GM21447 (cell line): ENCODE measurements at regions not wholly inside any gene's neighbourhood (a gene's known extent, or its start where the extent isn't known, plus 50 kb on each side); places are given as distances from the start of the nearest gene placed in this dataset.

Experiments
- ATAC-seq: cut with Tn5 transposase; IDR thresholded peaks from one replicate; pipeline ENCODE4 v1.9.1; 2021; ENCODE audit not compliant: unreplicated experiment

DNA sequence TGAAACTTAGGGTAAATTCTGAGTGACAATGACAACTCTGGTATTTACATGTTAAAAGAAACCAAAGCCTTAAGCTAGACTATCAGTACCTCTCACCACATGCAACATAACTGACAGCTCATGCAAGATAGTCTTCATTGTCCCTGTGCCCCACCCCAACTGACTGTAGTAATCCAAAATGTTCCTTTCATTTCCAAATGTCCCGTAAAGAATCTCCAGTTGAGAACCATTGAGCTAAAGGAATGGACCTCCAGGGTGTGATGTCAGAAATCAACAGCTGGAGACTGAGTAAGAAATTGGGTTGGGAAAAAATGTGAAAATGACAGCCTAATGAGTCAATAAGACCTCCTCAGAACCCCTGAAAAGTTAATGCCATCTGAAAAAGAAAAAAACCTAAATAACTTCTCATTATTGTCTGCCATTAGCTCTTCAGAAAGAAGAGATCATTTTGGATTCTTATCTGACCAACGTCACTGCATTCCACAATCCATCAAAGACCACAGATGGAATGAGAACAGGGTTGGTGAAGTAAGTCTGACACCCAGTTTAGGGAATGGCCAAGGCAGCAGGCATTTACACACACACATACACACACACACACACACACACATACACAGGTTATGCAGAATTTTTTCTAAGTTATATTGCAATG lies 51.7 kb upstream of the ACVR2A start:
- no peak for ATAC-seq

DNA sequence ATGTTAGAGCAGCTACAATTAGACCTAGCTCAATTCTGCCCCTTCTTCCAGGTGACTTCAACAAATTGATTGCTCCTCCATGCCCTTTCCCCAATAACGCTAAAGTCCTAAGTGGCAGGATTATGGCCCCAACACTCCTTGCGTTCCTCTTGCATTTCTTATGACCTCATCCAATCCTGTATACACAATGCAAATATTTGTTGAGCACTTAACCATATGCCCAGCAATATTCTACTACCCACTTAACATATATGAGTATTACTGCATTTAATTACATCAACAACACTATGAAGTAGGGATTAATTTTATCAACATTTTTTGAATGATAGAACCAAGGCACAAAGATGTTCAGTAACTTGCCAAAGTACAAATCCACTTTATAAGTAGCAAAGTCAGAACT lies 54.2 kb upstream of the ACVR2A start:
- ATAC-seq: no peak

DNA sequence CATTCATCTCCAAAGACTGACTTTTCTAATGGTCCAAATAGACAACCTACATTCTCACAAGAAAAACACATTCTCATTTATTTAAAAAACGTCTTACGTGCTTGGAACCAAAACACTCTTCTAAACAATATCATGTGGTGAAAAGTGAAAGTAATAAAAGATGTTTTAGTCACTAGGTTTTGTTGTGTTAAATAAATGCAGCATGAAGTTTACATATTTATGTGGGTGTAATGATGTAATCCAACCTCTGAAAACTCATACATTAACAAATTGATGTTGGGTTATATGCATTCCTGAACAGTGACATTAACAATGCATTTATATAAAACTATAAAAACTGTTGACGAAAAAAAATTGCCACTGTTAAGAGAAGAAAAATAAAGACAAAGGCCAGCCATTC lies 55.1 kb upstream of the ACVR2A start:
- no peak for ATAC-seq

DNA sequence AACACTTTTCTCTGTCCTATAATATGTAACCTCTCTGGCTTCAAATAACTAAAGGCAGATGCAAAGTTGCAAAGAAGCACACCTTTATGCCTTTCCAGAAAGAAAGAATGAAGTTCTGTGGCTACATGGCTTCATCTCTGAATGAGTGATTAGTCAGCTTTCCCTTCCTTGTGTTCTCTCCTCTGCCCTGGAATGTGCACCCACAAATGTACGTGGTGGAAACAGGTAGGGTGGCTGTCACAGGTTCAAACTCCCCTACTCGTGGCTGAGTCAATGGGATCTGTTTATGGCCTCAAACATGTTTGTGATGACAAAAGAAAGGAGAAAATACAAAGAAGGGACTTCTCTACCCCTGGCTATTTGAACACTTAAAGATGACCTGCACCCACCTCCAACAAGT lies 55.5 kb upstream of the ACVR2A start:
- no peak for ATAC-seq

DNA sequence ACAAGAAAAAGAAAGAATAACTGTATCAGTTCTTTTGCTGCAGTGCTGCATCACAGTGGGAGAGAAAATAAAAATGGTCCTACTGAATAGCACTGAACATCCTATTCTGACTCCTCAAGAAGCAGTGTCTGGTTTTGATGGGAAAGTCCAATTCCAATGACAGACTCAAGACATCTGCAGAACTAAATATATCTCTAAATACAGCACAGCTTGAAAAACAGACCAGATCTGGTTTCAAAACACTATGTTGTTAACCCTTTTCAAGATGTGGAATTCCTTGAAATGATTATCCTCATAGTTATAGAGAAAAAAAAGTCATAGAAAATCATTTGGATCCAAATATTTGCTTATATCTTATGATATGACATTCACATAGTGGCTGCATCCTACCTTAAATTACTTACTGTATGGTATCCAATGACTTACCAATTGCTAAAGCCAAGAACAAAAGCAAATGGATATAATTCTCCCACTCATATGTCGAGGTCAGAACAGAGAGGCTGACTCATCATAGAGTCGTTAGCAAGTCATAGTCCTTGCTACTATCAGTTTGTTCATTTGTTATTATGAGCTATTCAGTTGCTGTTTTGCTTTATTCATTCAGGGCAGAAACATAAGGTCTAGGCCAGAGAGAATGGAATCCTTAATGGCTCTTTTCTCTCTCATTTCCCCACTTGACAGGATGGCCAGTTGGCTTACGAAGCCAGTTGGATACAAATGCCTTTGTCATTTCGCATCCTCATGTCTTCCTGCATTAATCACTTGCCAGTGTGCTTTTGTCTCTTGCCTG lies 62.5 kb upstream of the ACVR2A start:
- no peak for ATAC-seq

DNA sequence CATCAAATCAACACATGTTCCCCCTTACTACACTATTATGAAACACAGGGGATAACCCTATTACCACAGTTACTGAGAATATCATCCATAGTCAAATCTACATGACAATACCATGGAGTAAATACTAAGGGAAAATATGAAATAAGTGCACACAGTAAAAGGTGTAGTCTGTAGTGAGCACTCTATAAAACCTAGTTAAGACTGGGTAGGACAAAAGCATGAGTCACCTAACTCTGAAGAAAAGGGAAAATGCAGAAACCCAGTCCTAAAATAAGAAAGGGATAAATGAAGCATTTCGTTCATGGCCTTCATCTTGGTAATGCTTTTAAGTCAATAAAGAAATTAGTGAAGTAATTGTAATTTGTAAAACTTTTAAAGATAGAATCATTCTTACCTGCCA lies 65.4 kb upstream of the ACVR2A start:
- ATAC-seq: no peak

DNA sequence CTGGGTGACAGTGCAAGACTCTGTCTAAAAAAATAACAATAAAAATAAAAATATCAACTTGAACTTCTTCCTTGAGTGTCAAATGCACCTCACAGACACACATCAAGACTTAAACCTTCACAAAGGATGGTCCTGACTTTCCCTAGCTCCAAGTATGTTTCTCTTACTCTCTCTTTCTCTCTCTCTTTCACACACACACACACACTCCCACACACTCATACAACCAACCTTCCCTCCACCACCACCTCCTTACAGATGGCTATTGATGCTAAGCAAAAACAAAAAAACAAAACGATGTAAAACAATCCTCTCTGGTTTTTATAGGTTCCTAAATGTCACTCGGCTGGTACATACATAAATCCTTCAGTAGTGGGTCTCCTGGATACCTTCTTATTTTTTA lies 67.4 kb upstream of the ACVR2A start:
- no peak for ATAC-seq

DNA sequence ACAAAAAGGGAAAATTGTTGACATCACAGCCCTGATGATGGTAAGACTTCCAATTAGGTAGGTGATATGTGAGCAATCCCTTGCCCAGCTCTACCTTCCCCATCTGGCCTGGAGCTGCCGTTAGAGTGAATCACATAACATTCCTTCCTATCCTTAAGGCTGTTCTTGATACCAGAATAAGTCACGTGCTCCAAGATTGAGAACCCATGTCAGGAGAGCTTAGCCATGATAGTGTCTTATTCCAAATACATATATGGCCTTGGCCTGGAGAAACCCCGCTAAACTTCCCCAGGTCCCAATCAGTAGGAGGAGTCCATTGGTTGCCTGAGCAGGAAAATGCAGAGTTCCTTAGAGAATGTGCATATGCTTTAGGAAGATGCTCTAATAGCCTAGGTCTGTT lies 70.0 kb upstream of the ACVR2A start:
- no peak for ATAC-seq

DNA sequence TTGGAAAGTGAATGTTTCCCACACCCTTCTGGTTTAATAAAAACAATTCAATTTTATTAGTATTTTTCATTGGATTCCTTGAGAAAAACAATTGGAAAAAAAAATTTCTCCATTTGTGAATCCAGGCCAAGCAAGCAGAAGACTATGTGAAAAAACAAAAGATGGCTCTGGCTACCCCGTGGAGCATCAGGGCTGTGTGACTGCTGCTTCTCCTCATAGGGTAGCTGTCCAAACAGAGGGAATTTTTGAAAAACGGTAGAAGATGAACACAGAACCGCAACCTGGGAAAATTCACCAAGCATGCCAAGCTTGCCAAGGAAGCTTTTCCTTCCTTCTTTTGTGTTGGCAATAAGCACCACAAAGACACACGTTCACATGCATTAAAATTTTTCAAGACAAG lies 71.3 kb upstream of the ACVR2A start:
- no peak for ATAC-seq

DNA sequence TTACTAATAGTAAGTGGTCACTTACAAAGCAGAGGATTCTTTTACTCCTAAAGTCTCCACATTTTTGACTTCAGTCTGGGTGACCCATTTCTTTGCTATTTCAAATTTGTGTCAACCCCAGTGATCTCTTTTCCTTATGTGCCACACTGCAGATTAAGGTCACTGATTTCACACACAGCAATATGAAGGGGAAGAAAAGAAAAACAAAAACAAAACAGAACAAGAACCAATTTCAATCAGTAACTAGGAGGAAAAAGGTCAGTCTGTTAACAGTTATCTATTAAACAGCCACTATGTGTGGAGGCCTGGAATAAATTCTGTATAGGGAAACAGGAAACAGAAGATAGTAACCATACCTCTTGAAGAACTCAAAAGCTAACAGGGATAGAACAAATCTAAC lies 72.0 kb upstream of the ACVR2A start:
- ATAC-seq: no peak

DNA sequence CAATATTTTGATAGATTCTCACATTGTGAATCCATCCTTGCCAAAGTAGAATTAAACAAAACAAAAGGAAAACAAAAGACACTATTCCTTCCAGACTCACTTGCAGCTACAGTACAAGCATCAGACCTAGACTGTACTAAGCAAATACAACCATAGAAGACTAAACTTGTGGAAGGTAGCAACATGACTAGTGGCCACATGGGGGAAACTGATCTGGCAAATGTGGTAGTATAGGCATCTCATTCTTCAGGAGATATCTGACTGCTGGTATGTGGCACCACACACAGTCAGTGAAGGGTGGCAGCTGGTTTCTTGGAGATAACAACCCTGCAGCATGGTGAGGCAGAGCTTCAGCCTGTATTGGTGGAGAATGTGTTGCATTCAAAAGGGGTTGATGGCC lies 81.0 kb upstream of the ACVR2A start:
- no peak for ATAC-seq

DNA sequence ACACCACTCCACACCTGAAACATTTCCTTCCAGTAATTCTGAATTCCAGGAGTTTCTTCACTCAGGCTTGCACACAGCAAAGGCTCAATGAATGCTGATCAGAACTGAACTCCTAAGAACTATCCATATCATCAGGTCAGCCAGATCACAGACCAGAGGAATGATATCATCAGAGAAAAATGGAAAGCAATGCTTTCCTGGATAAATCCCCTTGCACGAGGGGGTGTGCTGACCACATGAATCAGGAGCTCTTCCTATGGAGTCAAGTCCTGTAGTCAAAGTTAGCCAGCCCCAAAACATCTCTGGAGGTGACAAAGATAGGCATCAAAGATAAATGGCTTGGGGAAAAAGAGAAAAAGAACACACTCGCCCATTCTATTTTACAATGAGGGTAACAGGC lies 83.8 kb upstream of the ACVR2A start:
- ATAC-seq: no peak

DNA sequence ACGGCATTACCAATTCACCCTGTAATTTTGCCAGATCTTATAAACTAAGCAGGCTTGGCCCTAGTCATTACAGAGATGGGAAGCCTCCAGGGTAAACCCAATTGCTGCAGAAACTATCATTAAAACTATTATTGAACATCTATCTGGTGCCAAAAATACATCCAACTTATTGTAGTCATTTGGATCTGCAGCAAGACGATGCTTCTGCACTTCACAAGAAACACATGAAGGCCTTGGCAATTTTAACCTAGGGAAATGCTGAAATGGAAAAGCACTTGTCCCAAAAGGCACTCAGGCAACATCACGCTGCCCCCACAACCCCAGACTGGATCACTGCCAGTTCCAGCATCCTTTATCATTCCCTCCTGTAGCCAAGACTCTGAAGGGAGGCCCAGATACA lies 85.3 kb upstream of the ACVR2A start:
- ATAC-seq: no peak

DNA sequence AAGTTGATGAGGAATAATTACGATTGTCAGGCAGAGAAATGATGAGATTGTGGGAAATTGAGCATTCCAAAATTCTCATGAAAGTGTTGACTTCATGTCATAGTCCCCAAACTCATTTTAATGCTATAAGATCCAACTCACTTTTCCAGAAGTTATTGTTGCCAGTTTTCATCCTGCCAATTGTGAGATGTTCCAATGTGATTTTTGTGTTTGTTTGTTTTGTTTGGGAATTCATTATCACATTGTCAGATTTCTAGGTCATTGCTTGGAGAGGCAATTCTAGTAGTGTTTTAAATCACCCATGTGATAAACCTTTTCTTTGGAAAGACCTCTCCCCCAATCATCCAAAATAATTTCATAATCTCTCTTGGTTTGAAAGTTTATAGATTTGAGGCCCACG lies 86.0 kb upstream of the ACVR2A start:
- ATAC-seq: no peak

DNA sequence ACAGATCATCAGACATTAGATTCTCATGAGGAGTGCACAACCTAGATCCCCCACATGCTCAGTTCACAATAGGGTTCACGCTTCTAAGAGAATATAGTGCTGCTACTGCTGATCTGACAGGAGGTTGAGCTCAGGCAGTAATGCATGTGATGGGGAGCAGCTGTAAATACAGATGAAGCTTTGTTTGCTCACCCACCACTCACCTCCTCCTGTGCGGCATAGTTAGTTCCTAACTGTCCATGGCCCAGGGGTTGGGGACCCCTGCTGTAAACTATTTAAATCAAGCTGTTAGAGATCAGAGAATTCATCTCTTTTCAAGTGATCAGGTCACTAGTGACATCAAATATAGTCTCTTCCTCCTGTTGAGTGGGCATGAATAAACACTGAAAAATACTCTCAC lies 88.8 kb upstream of the ACVR2A start:
- no peak for ATAC-seq

DNA sequence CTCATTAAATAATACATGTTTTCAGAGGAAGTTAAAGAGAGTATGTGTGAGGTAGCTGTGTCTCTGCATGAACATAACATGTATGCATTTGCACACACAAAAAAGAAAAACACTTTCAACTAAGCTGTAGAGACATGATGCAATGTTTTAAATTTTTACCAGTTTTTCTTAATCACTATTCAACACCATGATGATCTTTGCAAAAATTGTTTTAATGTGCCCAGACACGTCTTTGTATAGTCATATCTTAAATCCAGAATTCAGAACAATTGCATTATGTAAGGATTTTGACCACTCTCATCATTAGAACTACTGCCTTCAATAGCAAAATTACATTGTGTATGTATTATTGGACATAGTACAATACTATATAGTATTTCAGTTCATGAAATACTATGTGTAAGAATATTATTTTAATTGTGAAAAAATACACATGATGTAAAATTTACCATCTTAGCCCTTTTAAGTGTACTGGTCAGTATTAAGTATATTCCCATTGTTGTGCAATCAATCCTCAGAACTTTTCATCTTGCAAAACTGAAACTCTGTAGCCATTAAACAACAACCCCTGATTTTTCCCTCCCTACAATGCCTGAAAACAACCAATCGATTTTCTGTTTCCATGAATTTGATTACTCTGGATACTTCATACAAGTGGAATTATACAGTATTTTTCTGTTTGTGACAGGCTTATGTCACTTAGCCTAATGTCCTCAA lies 104.5 kb upstream of the ACVR2A start:
- no peak for ATAC-seq

DNA sequence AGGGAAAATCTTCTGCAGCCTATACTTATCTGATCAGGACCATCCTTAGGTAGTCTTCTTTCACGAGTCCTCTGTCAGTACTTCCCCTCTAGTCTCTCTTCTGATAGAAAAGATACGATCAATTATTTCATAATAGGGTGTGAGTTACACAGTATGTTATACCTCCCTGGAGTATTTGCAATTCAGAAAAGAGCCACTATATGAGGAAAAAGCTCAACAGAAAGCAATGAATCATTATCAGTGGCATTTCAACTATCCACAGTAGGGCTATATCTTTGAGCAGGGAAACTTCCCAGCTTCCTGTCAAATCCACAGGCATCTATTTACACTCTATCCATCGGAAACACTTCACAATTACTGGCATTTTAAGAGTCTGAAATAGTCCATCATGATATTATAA lies 105.3 kb upstream of the ACVR2A start:
- ATAC-seq: no peak

DNA sequence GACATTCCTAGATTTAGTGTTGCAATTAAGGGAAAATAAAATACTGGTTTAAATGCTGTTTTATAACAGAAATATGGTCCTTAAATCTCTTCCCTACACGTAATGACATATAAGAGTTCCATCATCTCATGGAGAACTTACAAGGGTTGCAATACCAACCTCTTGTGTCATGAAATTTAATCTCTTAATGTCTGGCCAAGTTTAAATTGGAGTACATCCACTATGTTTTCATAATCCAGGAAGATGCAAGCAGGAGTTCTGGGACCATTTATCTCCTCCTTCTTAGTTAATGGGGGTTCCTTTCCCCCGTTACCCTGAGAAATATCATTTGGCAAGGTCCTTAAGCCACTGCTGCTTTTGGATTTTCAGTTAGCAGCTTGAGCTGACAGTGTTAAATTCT lies 126.0 kb upstream of the ACVR2A start:
- no peak for ATAC-seq

DNA sequence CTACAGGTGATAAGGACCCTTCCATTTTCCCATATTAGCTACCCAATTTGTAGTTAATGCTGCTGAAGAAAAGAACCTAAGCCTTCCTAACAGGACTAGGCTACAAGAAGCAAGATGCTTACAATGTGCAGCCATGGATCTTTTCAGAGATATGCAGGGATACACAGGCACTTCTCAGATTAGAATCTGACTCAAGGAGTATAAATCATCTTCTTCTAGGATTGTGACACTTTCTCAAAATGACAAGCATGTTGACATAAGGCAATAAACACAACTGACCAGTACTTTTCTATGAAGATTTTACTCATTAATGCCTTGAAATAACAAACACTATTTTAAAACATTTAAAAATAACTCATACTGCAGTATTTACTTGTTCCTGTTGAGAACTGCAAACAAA lies 127.9 kb upstream of the ACVR2A start:
- ATAC-seq: no peak

DNA sequence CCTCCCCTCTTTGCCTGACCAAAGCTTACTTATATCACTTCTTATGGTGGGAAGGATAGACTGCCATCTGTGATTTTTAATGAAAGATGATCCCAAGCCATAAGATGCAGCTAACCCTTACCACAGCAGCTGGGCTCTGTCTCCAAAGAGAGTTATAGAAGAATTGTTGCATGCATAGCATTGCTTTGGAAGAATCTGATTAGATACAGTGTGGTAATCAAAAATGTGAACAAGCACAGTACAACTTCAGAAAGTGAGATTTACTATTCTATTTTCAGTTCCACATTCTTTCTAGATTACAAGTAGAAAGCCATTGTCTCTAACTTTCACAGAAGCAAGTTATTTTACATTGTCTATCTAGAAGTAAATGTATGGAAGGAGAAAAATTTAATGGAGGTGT lies 129.0 kb upstream of the ACVR2A start:
- ATAC-seq: peak; percentile 66

DNA sequence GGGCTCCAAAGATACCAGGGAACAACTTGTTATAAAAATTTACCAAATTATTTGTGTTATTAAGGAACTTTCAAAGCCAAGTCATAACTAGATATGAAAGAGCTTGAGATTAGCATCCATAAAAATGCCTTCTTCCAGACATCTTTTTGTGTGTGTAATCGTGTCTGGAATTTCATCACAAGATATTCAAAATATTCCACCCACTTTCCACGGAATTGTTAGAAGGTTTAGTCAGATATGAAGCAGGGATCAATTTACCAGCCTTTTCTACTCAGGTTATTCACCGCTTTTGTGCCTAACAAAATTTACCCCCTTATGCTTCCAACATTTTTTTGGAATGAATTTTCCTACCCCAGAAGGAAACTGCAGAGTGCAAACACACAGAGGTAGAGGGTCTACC lies 130.2 kb upstream of the ACVR2A start:
- ATAC-seq: no peak

DNA sequence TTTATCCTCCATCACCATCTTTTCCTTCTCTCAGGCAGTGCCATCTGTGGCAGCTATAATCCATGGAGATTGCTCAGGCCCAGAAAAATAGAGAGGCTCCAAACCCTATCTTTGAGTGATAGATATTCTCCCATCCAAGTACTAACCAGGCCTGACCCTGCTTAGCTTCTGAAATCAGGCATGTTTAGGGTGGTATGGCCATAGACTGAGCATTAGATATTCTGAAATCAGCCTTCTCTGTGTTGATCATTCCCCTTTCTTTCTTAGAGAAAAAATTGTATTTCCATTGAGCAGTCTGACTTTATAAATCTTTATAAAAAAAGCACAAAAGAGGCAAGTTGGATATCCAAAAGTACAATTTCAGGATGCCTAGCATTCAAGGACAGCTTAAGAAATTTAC lies 131.5 kb upstream of the ACVR2A start:
- no peak for ATAC-seq
